OCI-LY1 (cell line): ENCODE measurements at regions not wholly inside any gene's neighbourhood (a gene's known extent, or its start where the extent isn't known, plus 50 kb on each side); places are given as distances from the start of the nearest gene placed in this dataset.

Source experiments
- H2AFZ ChIP-seq: fragments of 200-600 bp; sonication (generic), shearing (Covaris generic); 2 replicates; pipeline ENCODE4 v1.6.0; 2014; ENCODE audit warnings: antibody characterized with exemption, mild to moderate bottlenecking, low read length
- H3F3A ChIP-seq: fragments of 200-600 bp; sonication (generic), shearing (Covaris generic); 2 replicates; pipeline ENCODE4 v1.6.0; 2014; ENCODE audit warnings: mild to moderate bottlenecking, antibody characterized with exemption, low read length, moderate library complexity; ENCODE audit not compliant: insufficient read depth
- H3K27ac ChIP-seq: fragments of 200-600 bp; sonication (generic); 2 replicates; pipeline ENCODE4 v1.5.1; 2014; ENCODE audit warnings: low read length, mixed run types, mild to moderate bottlenecking, low read depth; ENCODE audit not compliant: poor library complexity, severe bottlenecking
- H3K27me3 ChIP-seq: fragments of 200-600 bp; sonication (generic); 2 replicates; pipeline ENCODE4 v1.6.0; 2014; ENCODE audit warnings: antibody characterized with exemption, mild to moderate bottlenecking, low read length, moderate library complexity; ENCODE audit not compliant: insufficient read depth
- H3K36me3 ChIP-seq: fragments of 200-600 bp; sonication (generic); 2 replicates; pipeline ENCODE4 v1.6.1; 2014; ENCODE audit warnings: mild to moderate bottlenecking, antibody characterized with exemption, low read length, moderate library complexity, mixed read lengths; ENCODE audit not compliant: insufficient read depth
- H3K4me1 ChIP-seq: fragments of 200-600 bp; sonication (generic); 2 replicates; pipeline ENCODE4 v1.5.1; 2014; ENCODE audit warnings: mild to moderate bottlenecking, low read length, moderate library complexity; ENCODE audit not compliant: insufficient read depth, severe bottlenecking
- H3K4me2 ChIP-seq: fragments of 200-600 bp; sonication (generic), shearing (Covaris generic); 2 replicates; pipeline ENCODE4 v1.6.1; 2014; ENCODE audit warnings: low read length
- H3K4me3 ChIP-seq: fragments of 200-600 bp; sonication (generic); 2 replicates; pipeline ENCODE4 v1.5.1; 2014; ENCODE audit warnings: low read length, low read depth, mild to moderate bottlenecking, mixed read lengths; ENCODE audit not compliant: poor library complexity, severe bottlenecking
- H3K79me2 ChIP-seq: fragments of 200-600 bp; shearing (Covaris generic); 2 replicates; pipeline ENCODE4 v1.6.1; 2016; ENCODE audit warnings: mixed run types, low read length, mixed read lengths; ENCODE audit not compliant: insufficient read depth
- H3K9ac ChIP-seq: fragments of 200-600 bp; sonication (generic), shearing (Covaris generic); 2 replicates; pipeline ENCODE4 v1.6.1; 2014; ENCODE audit warnings: mild to moderate bottlenecking, low read length, mixed read lengths
- H3K9me2 ChIP-seq: fragments of 200-600 bp; sonication (generic), shearing (Covaris generic); 2 replicates; pipeline ENCODE4 v1.6.1; 2014; ENCODE audit warnings: low read depth, mild to moderate bottlenecking, low read length, mixed read lengths
- H3K9me3 ChIP-seq: fragments of 200-600 bp; shearing (Covaris generic); 2 replicates; pipeline ENCODE4 v1.6.1; 2014; ENCODE audit warnings: low read length, mixed read lengths
- H4K20me1 ChIP-seq: fragments of 200-600 bp; sonication (generic), shearing (Covaris generic); 2 replicates; pipeline ENCODE4 v1.6.0; 2016; ENCODE audit warnings: mild to moderate bottlenecking, low read length; ENCODE audit not compliant: insufficient read depth
- EZH2 ChIP-seq: fragments of 200-600 bp; sonication (generic), shearing (Covaris generic); IDR thresholded peaks from 2 replicates; pipeline ENCODE4 v1.8.0; 2017; ENCODE audit warnings: borderline replicate concordance, mixed run types, mild to moderate bottlenecking, antibody characterized with exemption, low read length, moderate library complexity, mixed read lengths
- TF ChIP-seq, protein P1 (sequence below): fragments of 200-600 bp; sonication (generic), shearing (Covaris generic); IDR thresholded peaks from 2 replicates; pipeline ENCODE4 v1.5.1; 2017; ENCODE audit warnings: mild to moderate bottlenecking, antibody characterized with exemption, low read length, moderate library complexity, mixed read lengths

DNA sequence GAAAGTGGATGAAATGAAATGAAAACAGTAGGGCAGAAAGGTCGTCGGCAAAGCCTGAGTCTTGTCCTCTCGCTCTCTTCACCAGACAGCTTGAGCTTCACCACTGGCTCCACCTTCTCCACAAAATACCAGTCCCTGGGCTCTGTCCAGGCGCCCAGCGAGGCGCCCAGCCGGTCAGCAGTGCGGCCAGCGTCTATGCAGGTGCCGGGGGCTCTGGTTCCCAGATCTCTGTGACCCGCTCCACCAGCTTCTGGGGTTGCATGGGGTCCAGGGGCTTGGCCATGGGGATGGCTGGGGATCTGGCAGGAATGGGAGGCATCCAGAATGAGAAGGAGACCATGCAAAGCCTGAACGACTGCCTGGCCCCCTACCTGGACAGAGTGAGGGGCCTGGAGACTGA lies 600.5 kb upstream of the ZP4 start:
- H3K9me3 ChIP-seq = no peaks in the 10 kb centered on the region
- no peaks in the 10 kb centered on the region for H3K9me2 ChIP-seq
- no peak overlapping the region for H3K27ac ChIP-seq
- H3K4me2 ChIP-seq = no peak overlapping the region
- no peaks in the 10 kb centered on the region for H3K4me1 ChIP-seq
- no peak for TF ChIP-seq EZH2
- TF ChIP-seq, protein P1, sequence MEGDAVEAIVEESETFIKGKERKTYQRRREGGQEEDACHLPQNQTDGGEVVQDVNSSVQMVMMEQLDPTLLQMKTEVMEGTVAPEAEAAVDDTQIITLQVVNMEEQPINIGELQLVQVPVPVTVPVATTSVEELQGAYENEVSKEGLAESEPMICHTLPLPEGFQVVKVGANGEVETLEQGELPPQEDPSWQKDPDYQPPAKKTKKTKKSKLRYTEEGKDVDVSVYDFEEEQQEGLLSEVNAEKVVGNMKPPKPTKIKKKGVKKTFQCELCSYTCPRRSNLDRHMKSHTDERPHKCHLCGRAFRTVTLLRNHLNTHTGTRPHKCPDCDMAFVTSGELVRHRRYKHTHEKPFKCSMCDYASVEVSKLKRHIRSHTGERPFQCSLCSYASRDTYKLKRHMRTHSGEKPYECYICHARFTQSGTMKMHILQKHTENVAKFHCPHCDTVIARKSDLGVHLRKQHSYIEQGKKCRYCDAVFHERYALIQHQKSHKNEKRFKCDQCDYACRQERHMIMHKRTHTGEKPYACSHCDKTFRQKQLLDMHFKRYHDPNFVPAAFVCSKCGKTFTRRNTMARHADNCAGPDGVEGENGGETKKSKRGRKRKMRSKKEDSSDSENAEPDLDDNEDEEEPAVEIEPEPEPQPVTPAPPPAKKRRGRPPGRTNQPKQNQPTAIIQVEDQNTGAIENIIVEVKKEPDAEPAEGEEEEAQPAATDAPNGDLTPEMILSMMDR = no peak
- no peaks in the 10 kb centered on the region for H3K36me3 ChIP-seq
- H2AFZ ChIP-seq = no peak overlapping the region
- H3K27me3 ChIP-seq = no peaks in the 10 kb centered on the region
- H3K4me3 ChIP-seq = no peak overlapping the region
- no peak overlapping the region for H3K9ac ChIP-seq
- no peaks in the 10 kb centered on the region for H3F3A ChIP-seq
- H3K79me2 ChIP-seq = no peaks in the 10 kb centered on the region
- H4K20me1 ChIP-seq = no peaks in the 10 kb centered on the region

DNA sequence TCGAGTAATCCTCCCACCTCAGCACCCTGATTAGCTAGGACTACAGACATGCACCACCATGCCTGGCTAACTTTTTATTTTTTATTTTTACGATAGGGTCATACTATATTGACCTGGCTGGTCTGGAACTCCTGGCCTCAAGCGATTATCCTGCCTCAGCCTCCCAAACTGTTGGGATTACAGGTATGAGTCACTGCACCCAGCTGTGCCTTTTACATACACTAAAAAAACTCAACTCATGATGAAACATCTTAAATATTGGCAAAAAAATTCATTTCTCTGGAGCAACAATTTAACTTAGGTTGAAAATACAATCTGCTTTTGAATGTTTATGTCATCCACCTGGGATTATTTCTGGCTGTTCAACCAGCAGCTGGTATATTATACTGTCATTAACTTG lies 598.3 kb upstream of the ZP4 start:
- no peak for TF ChIP-seq EZH2
- TF ChIP-seq, protein P1 = no peak
- no peak overlapping the region for H3K4me3 ChIP-seq
- no peaks in the 10 kb centered on the region for H3K36me3 ChIP-seq
- H3K9me3 ChIP-seq = no peaks in the 10 kb centered on the region
- H3K79me2 ChIP-seq = no peaks in the 10 kb centered on the region
- no peaks in the 10 kb centered on the region for H3K9me2 ChIP-seq
- no peaks in the 10 kb centered on the region for H3F3A ChIP-seq
- no peak overlapping the region for H3K4me2 ChIP-seq
- no peak overlapping the region for H2AFZ ChIP-seq
- no peak overlapping the region for H3K9ac ChIP-seq
- no peak overlapping the region for H3K27ac ChIP-seq
- no peaks in the 10 kb centered on the region for H3K27me3 ChIP-seq
- H4K20me1 ChIP-seq = no peaks in the 10 kb centered on the region
- H3K4me1 ChIP-seq = no peaks in the 10 kb centered on the region

DNA sequence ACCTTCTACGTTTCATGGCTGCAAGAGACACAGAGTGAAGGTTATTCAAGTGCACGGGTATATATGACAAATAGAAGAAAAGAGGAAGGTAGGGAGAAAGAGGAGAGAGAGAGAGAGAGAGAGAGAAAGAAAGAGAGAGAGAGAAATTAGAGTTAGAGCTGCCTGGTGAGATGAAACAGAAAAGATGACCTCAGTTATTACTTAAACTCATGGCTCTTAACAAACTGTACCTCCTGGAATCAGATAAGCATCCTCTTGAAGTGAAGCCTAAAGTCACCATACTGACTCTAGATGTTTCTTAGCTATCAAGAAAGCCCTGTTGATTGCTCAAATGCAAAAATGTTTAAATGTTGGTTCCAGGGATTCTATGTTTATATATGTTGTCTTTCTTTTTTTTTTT lies 597.7 kb upstream of the ZP4 start:
- Histone ChIP-seq H3K79me2 (no peaks in the 10 kb centered on the region), H4K20me1 (no peaks in the 10 kb centered on the region), H3K27ac (no peak overlapping the region)

More for the DNA sequence above, 597.7 kb upstream of the ZP4 start:
- no peak for TF ChIP-seq EZH2
- TF ChIP-seq, protein P1 = no peak
- no peaks in the 10 kb centered on the region for H3K36me3 ChIP-seq
- H3K9ac ChIP-seq = no peak overlapping the region
- no peaks in the 10 kb centered on the region for H3K9me2 ChIP-seq
- no peaks in the 10 kb centered on the region for H3F3A ChIP-seq
- no peak overlapping the region for H2AFZ ChIP-seq
- H3K4me3 ChIP-seq = no peak overlapping the region
- H3K9me3 ChIP-seq = no peaks in the 10 kb centered on the region
- no peaks in the 10 kb centered on the region for H3K4me1 ChIP-seq
- no peaks in the 10 kb centered on the region for H3K27me3 ChIP-seq
- no peak overlapping the region for H3K4me2 ChIP-seq
